Activated CD8-positive, alpha-beta memory T cell treated with anti-CD3 and anti-CD28 coated beads, Interleukin-2, amount 50 U/mL, for 1 hour (primary cell): ENCODE measurements at regions not wholly inside any gene's neighbourhood (a gene's known extent, or its start where the extent isn't known, plus 50 kb on each side); places are given as distances from the start of the nearest gene placed in this dataset.

Experiments used
- DNase-seq: peaks from one replicate; pipeline ENCODE4 v3.0.0-alpha.2; 2020; ENCODE audit errors: extremely low read depth

- no peak for DNase-seq
Measured at GRCh38 chr21:28654406-28654805, 338.3 kb downstream of the LTN1 start.

- DNase-seq, result no peak
Measured at GRCh38 chr21:28644762-28645161, 347.9 kb downstream of the LTN1 start.

- DNase-seq, result no peak
Measured at GRCh38 chr21:28642891-28643290, 349.8 kb downstream of the LTN1 start.

GRCh38 chr21:28641731-28642130 lies 350.9 kb downstream of the LTN1 start:
- no peak for DNase-seq

- no peak for DNase-seq
Measured at GRCh38 chr21:28640326-28640725, 352.4 kb downstream of the LTN1 start.

GRCh38 chr21:28639737-28640136 lies 352.9 kb downstream of the LTN1 start:
- DNase-seq, result no peak

GRCh38 chr21:28636752-28637691 lies 355.7 kb downstream of the LTN1 start:
- no peak for DNase-seq

GRCh38 chr21:28635541-28635940 lies 357.1 kb downstream of the LTN1 start:
- DNase-seq, result no peak

GRCh38 chr21:28633839-28634555 lies 358.7 kb downstream of the LTN1 start:
- no peak for DNase-seq

GRCh38 chr21:28632755-28633408 lies 359.8 kb downstream of the LTN1 start:
- no peak for DNase-seq

GRCh38 chr21:28627691-28628090 lies 365.0 kb downstream of the LTN1 start:
- DNase-seq, result no peak

GRCh38 chr21:28627261-28627660 lies 365.4 kb downstream of the LTN1 start:
- DNase-seq, result no peak

GRCh38 chr21:28624626-28625025 lies 368.1 kb downstream of the LTN1 start:
- DNase-seq, result no peak

- no peak for DNase-seq
Measured at GRCh38 chr21:28617300-28617699, 375.4 kb downstream of the LTN1 start.

- no peak for DNase-seq
Measured at GRCh38 chr21:28615276-28615675, 377.4 kb downstream of the LTN1 start.

- DNase-seq, result no peak
Measured at GRCh38 chr21:28614791-28615190, 377.9 kb downstream of the LTN1 start.

GRCh38 chr21:28608646-28609045 lies 384.0 kb downstream of the LTN1 start:
- DNase-seq, result no peak

- no peak for DNase-seq
Measured at GRCh38 chr21:28607545-28607944, 385.1 kb downstream of the LTN1 start.

GRCh38 chr21:28604946-28605537 lies 387.6 kb downstream of the LTN1 start:
- DNase-seq, result no peak

GRCh38 chr21:28602546-28602945 lies 390.1 kb downstream of the LTN1 start:
- DNase-seq, result no peak

- DNase-seq, result no peak
Measured at GRCh38 chr21:28598214-28598613, 394.5 kb downstream of the LTN1 start.
